ENCODE measurements at regions not wholly inside any gene's neighbourhood (a gene's known extent, or its start where the extent isn't known, plus 50 kb on each side); places are given as distances from the start of the nearest gene placed in this dataset.

DNA sequence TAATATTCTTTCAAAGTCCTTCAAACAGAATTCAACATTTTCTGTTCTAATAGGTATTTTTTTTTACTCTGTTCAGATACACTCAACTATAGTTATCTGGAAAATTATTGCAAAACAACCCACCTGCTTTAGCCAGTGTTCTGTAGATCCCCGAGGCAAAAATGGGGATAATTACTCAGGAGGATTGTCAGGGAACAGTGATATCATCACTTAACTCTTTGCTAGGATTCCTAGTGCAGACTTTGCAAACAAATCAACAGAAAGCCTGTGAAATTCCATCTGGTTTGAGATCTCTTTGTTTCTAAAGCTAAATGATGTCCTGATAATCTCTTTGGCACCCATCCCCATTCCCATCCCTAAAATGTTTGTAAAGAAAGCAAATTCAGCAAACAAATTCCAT lies 413.6 kb upstream of the MEIS1 start:
- Histone ChIP-seq H3K4me3 (ENCODE audit: low read length) (no peak overlapping the region), H3K9ac (ENCODE audit: low read length) (no peak overlapping the region), H3K4me1 (ENCODE audit: control insufficient read depth, insufficient read depth, low read length) (no peaks in the 10 kb centered on the region), H3K27ac (ENCODE audit: low read depth, low read length) (no peak overlapping the region), H3K36me3 (ENCODE audit: control insufficient read depth, insufficient read depth, low read length) (no peaks in the 10 kb centered on the region), H3K27me3 (ENCODE audit: control insufficient read depth, insufficient read depth, low read length) (no peaks in the 10 kb centered on the region)

GRCh38 chr2:66017763-66018162 lies 417.2 kb upstream of the MEIS1 start:
- no peak overlapping the region for H3K9ac ChIP-seq (ENCODE audit: low read length)
- no peaks in the 10 kb centered on the region for H3K4me1 ChIP-seq (ENCODE audit: control insufficient read depth, insufficient read depth, low read length)
- H3K27me3 ChIP-seq (ENCODE audit: control insufficient read depth, insufficient read depth, low read length), result no peaks in the 10 kb centered on the region
- H3K36me3 ChIP-seq (ENCODE audit: control insufficient read depth, insufficient read depth, low read length), result no peaks in the 10 kb centered on the region
- H3K4me3 ChIP-seq (ENCODE audit: low read length), result no peak overlapping the region
- H3K27ac ChIP-seq (ENCODE audit: low read depth, low read length), result no peak overlapping the region

- no peaks in the 10 kb centered on the region for H3K36me3 ChIP-seq (ENCODE audit: control insufficient read depth, insufficient read depth, low read length)
- no peak overlapping the region for H3K9ac ChIP-seq (ENCODE audit: low read length)
- H3K27me3 ChIP-seq (ENCODE audit: control insufficient read depth, insufficient read depth, low read length), result no peaks in the 10 kb centered on the region
- no peak overlapping the region for H3K4me3 ChIP-seq (ENCODE audit: low read length)
- no peaks in the 10 kb centered on the region for H3K4me1 ChIP-seq (ENCODE audit: control insufficient read depth, insufficient read depth, low read length)
- H3K27ac ChIP-seq (ENCODE audit: low read depth, low read length), result no peak overlapping the region
Measured at GRCh38 chr2:66014450-66014849, 420.5 kb upstream of the MEIS1 start.

GRCh38 chr2:66013456-66013855 lies 421.5 kb upstream of the MEIS1 start:
- no peak overlapping the region for H3K9ac ChIP-seq (ENCODE audit: low read length)
- no peak overlapping the region for H3K27ac ChIP-seq (ENCODE audit: low read depth, low read length)
- no peaks in the 10 kb centered on the region for H3K27me3 ChIP-seq (ENCODE audit: control insufficient read depth, insufficient read depth, low read length)
- H3K36me3 ChIP-seq (ENCODE audit: control insufficient read depth, insufficient read depth, low read length), result no peaks in the 10 kb centered on the region
- H3K4me3 ChIP-seq (ENCODE audit: low read length), result no peak overlapping the region
- H3K4me1 ChIP-seq (ENCODE audit: control insufficient read depth, insufficient read depth, low read length), result no peaks in the 10 kb centered on the region

DNA sequence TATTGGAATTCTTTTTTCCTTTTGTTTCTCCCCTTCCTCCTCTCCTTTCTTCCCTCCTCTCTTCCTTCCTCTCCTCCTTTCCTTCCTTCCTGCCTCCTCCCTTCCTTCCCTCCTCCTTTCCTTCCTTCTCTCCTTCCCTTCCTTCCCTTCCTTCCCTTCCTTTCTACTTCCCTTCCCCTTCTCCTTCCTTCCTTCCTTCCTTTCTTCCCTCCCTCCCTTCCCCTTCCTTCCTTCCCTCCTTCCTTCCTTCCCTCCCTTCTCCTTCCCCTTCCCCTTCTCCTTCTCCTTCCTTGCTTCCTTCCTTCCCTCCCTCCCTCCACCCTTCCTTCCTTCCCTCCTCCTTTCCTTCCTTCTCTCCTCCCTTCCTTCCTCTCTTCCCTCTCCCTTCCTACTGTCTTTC lies 431.0 kb upstream of the MEIS1 start:
- H3K4me3 ChIP-seq (ENCODE audit: low read length), result no peak overlapping the region
- H3K27me3 ChIP-seq (ENCODE audit: control insufficient read depth, insufficient read depth, low read length), result no peaks in the 10 kb centered on the region
- no peaks in the 10 kb centered on the region for H3K4me1 ChIP-seq (ENCODE audit: control insufficient read depth, insufficient read depth, low read length)
- no peak overlapping the region for H3K27ac ChIP-seq (ENCODE audit: low read depth, low read length)
- H3K9ac ChIP-seq (ENCODE audit: low read length), result no peak overlapping the region
- H3K36me3 ChIP-seq (ENCODE audit: control insufficient read depth, insufficient read depth, low read length), result no peaks in the 10 kb centered on the region

DNA sequence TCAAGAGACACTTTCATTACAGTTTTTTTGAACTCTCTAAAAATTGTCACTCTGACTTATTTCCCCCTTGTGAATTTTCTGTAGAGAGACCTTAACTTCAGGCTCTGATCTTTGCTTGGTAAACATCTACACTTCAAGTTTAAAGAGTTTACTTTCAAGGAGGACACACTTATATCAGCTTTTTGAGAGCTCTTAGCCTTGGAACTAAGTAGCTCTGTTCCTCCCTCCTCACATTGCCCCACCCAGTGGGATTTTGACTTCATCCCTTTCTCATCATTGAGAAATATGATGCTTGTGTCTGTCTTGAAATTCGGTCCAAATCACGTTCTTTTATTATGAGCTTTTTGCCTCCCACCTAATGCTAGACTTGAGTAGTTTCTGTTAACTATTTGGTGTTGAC lies 433.4 kb upstream of the MEIS1 start:
- no peaks in the 10 kb centered on the region for H3K4me1 ChIP-seq (ENCODE audit: control insufficient read depth, insufficient read depth, low read length)
- no peak overlapping the region for H3K9ac ChIP-seq (ENCODE audit: low read length)
- H3K36me3 ChIP-seq (ENCODE audit: control insufficient read depth, insufficient read depth, low read length), result no peaks in the 10 kb centered on the region
- H3K27ac ChIP-seq (ENCODE audit: low read depth, low read length), result no peak overlapping the region
- H3K4me3 ChIP-seq (ENCODE audit: low read length), result no peak overlapping the region
- no peaks in the 10 kb centered on the region for H3K27me3 ChIP-seq (ENCODE audit: control insufficient read depth, insufficient read depth, low read length)

DNA sequence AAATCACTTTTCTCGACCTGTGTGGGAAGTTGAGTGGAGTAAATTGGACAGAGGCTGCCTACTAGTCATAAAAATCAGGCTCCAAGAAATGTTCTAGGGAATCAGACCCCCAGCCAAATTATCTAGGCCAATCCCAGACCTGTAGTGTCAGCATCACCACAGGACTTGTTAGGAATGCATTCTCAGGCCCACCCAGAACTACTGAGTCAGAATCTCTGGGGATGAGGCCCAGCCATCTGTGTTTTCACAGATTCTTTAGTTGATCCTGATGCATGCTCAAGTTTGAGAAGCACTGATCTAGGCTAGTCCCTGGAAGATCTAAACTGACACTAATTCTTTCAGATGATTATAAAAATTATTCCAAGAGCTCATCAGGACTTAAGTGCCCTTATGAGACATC lies 434.0 kb upstream of the MEIS1 start:
- Histone ChIP-seq H3K9ac (ENCODE audit: low read length) (no peak overlapping the region), H3K4me3 (ENCODE audit: low read length) (no peak overlapping the region), H3K27ac (ENCODE audit: low read depth, low read length) (no peak overlapping the region), H3K27me3 (ENCODE audit: control insufficient read depth, insufficient read depth, low read length) (no peaks in the 10 kb centered on the region), H3K36me3 (ENCODE audit: control insufficient read depth, insufficient read depth, low read length) (no peaks in the 10 kb centered on the region), H3K4me1 (ENCODE audit: control insufficient read depth, insufficient read depth, low read length) (no peaks in the 10 kb centered on the region)

- no peak overlapping the region for H3K27ac ChIP-seq (ENCODE audit: low read depth, low read length)
- no peak overlapping the region for H3K4me3 ChIP-seq (ENCODE audit: low read length)
- H3K9ac ChIP-seq (ENCODE audit: low read length), result no peak overlapping the region
- H3K36me3 ChIP-seq (ENCODE audit: control insufficient read depth, insufficient read depth, low read length), result no peaks in the 10 kb centered on the region
- H3K4me1 ChIP-seq (ENCODE audit: control insufficient read depth, insufficient read depth, low read length), result no peaks in the 10 kb centered on the region
- no peaks in the 10 kb centered on the region for H3K27me3 ChIP-seq (ENCODE audit: control insufficient read depth, insufficient read depth, low read length)
Measured at GRCh38 chr2:65999796-66000195, 435.1 kb upstream of the MEIS1 start.

GRCh38 chr2:65999103-65999502 lies 435.8 kb upstream of the MEIS1 start:
- H3K4me1 ChIP-seq (ENCODE audit: control insufficient read depth, insufficient read depth, low read length), result no peaks in the 10 kb centered on the region
- H3K27me3 ChIP-seq (ENCODE audit: control insufficient read depth, insufficient read depth, low read length), result no peaks in the 10 kb centered on the region
- H3K27ac ChIP-seq (ENCODE audit: low read depth, low read length), result no peak overlapping the region
- no peaks in the 10 kb centered on the region for H3K36me3 ChIP-seq (ENCODE audit: control insufficient read depth, insufficient read depth, low read length)
- no peak overlapping the region for H3K9ac ChIP-seq (ENCODE audit: low read length)
- no peak overlapping the region for H3K4me3 ChIP-seq (ENCODE audit: low read length)

DNA sequence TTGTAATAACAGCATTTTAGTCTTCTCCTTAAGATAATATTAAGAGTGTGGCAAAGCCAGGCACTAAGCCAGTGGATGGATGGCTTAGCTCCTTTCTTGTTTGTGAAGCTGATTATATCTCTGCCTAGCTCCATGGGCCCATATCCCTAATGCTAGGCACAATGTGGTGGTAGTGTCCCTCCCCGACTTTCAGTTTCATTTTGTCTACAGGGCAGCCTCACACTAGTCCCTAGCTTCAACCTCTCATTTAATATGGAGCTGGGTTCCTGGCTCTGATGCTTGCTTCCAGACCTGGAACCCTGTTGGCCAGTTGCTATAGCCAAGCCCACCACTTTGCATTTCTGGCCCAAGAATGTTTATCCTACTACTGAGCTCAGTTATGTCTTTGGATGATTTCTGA lies 437.0 kb upstream of the MEIS1 start:
- Histone ChIP-seq H3K27me3 (ENCODE audit: control insufficient read depth, insufficient read depth, low read length) (no peaks in the 10 kb centered on the region), H3K4me3 (ENCODE audit: low read length) (no peak overlapping the region), H3K4me1 (ENCODE audit: control insufficient read depth, insufficient read depth, low read length) (no peaks in the 10 kb centered on the region), H3K27ac (ENCODE audit: low read depth, low read length) (no peak overlapping the region), H3K36me3 (ENCODE audit: control insufficient read depth, insufficient read depth, low read length) (no peaks in the 10 kb centered on the region), H3K9ac (ENCODE audit: low read length) (no peak overlapping the region)

DNA sequence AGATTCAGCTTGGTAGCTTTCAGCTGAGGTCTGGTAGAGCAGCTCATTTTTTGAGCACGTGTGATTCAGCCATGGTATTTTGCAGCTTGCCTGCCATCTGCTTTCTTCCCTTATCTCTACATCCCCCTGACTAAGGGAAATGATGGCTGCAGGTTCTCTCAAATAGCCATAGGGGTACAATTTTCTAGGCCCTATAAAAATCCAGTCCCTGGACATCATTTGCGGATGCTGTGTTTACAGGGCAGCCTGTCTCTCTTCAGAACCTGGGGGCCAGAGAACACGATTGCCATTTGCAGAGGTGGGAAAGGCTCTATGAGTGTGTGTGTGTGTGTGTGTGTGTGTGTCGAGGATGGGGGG lies 442.7 kb upstream of the MEIS1 start:
- Histone ChIP-seq H3K27me3 (ENCODE audit: control insufficient read depth, insufficient read depth, low read length) (no peaks in the 10 kb centered on the region), H3K36me3 (ENCODE audit: control insufficient read depth, insufficient read depth, low read length) (no peaks in the 10 kb centered on the region), H3K4me3 (ENCODE audit: low read length) (no peak overlapping the region), H3K4me1 (ENCODE audit: control insufficient read depth, insufficient read depth, low read length) (no peaks in the 10 kb centered on the region), H3K27ac (ENCODE audit: low read depth, low read length) (no peak overlapping the region), H3K9ac (ENCODE audit: low read length) (no peak overlapping the region)

GRCh38 chr2:65991381-65992197 lies 443.3 kb upstream of the MEIS1 start:
- Histone ChIP-seq H3K9ac (ENCODE audit: low read length) (no peak overlapping the region), H3K27me3 (ENCODE audit: control insufficient read depth, insufficient read depth, low read length) (no peaks in the 10 kb centered on the region), H3K4me1 (ENCODE audit: control insufficient read depth, insufficient read depth, low read length) (no peaks in the 10 kb centered on the region), H3K36me3 (ENCODE audit: control insufficient read depth, insufficient read depth, low read length) (no peaks in the 10 kb centered on the region), H3K27ac (ENCODE audit: low read depth, low read length) (no peak overlapping the region), H3K4me3 (ENCODE audit: low read length) (no peak overlapping the region)

GRCh38 chr2:65985986-65986385 lies 448.9 kb upstream of the MEIS1 start:
- Histone ChIP-seq H3K4me3 (ENCODE audit: low read length) (no peak overlapping the region), H3K36me3 (ENCODE audit: control insufficient read depth, insufficient read depth, low read length) (no peaks in the 10 kb centered on the region), H3K27ac (ENCODE audit: low read depth, low read length) (no peak overlapping the region), H3K9ac (ENCODE audit: low read length) (no peak overlapping the region), H3K4me1 (ENCODE audit: control insufficient read depth, insufficient read depth, low read length) (no peaks in the 10 kb centered on the region), H3K27me3 (ENCODE audit: control insufficient read depth, insufficient read depth, low read length) (no peaks in the 10 kb centered on the region)
